K562 (cell line): ENCODE measurements at regions not wholly inside any gene's neighbourhood (a gene's known extent, or its start where the extent isn't known, plus 50 kb on each side); places are given as distances from the start of the nearest gene placed in this dataset.

Source experiments
- ATAC-seq: fragments of 200-7000 bp; cut with Tn5 transposase; 3 replicates; pipeline ENCODE4 v1.9.1; 2020; ENCODE audit warnings: moderate library complexity
- BruUV-seq: library from RNA; stranded (reverse); fragments of 400-500 nt; replicated peaks from 2 replicates; lab custom pipeline; 2021; lab: Mats Ljungman, UMichigan
- CTCF ChIA-PET: fragments of 300-600 bp; formaldehyde crosslinking; extraction: SDS; loops from one replicate; lab custom pipeline; 2021; ENCODE audit warnings: low intra/inter-chr PET ratio; lab: Yijun Ruan, JAX
- POLR2A ChIA-PET: fragments of 300-600, 350-650 bp; sonication (Branson Sonifier 250); formaldehyde crosslinking; extraction: SDS; loops from one replicate; lab custom pipeline; 2021; ENCODE audit warnings: antibody characterized with exemption, inconsistent platforms; lab: Yijun Ruan, JAX
- DNase-seq, 4 experiments: peaks; one replicate each; pipeline versions ENCODE4 v3.0.0 to v3.0.0-alpha.2; 2011 to 2018; ENCODE audit warnings: low spot score in 3 of 4, mixed read lengths in 3 of 4; ENCODE audit errors: extremely low read depth in 1 of 4
- FAIRE-seq: peaks from 2 replicates; lab custom pipeline; 2011; peaks lifted over from hg19 to GRCh38; lab: Jason Lieb, UNC
- H2AFZ ChIP-seq: 2 replicates; pipeline ENCODE4 v1.6.0; 2011; ENCODE audit warnings: low read depth, low read length, control low read depth, inconsistent platforms
- H3K27ac ChIP-seq: fragments of 200-600 bp; 3 replicates; pipeline ENCODE4 v1.8.0; 2011; ENCODE audit warnings: low read depth, mild to moderate bottlenecking, control low read depth, inconsistent platforms, low read length, moderate library complexity, mixed read lengths; ENCODE audit errors: extremely low read depth
- H3K27me3 ChIP-seq, 2 experiments: fragments of 300-600 bp in 1 of 2; 2 replicates in 1 of 2; 3 replicates in 1 of 2; pipeline versions ENCODE4 v1.6.0 to v1.8.0; 2011; ENCODE audit warnings: inconsistent platforms in 2 of 2, low read length in 2 of 2, mild to moderate bottlenecking in 1 of 2, mixed read lengths in 1 of 2, moderate library complexity in 1 of 2; ENCODE audit not compliant: control insufficient read depth in 2 of 2, insufficient read depth in 2 of 2
- H3K36me3 ChIP-seq: fragments of 300-600 bp; 3 replicates; pipeline ENCODE4 v1.8.0; 2011; ENCODE audit warnings: mild to moderate bottlenecking, low read length, inconsistent platforms; ENCODE audit not compliant: control insufficient read depth, insufficient read depth
- H3K4me1 ChIP-seq, 2 experiments: fragments of 200-600 bp in 1 of 2; replicated peaks in 1 of 2; 2 replicates in 1 of 2; 3 replicates in 1 of 2; pipeline versions ENCODE4 v1.5.1 to v1.8.0; 2011; ENCODE audit warnings: inconsistent platforms in 2 of 2, low read length in 2 of 2, mild to moderate bottlenecking in 1 of 2, mixed read lengths in 1 of 2, moderate library complexity in 1 of 2; ENCODE audit not compliant: control insufficient read depth in 2 of 2, insufficient read depth in 2 of 2
- H3K4me2 ChIP-seq: 2 replicates; pipeline ENCODE4 v1.6.1; 2011; ENCODE audit warnings: low read length, control low read depth, inconsistent platforms, mixed read lengths; ENCODE audit not compliant: insufficient read depth
- H3K4me3 ChIP-seq: fragments of 200-600 bp; sonication (generic), shearing (Covaris generic); 2 replicates; pipeline ENCODE4 v1.5.1; 2016; ENCODE audit warnings: control low read depth, inconsistent platforms
- H3K79me2 ChIP-seq: fragments of 200-600 bp; 3 replicates; pipeline ENCODE4 v1.8.0; 2011; ENCODE audit warnings: low read length, inconsistent platforms; ENCODE audit not compliant: control insufficient read depth, insufficient read depth
- H3K9ac ChIP-seq, 2 experiments: 2 replicates each; pipeline versions ENCODE4 v1.6.0 to v1.6.1; 2011; ENCODE audit warnings: low read depth in 2 of 2, low read length in 2 of 2, control low read depth in 1 of 2, inconsistent platforms in 1 of 2, mild to moderate bottlenecking in 1 of 2, mixed read lengths in 1 of 2; ENCODE audit not compliant: insufficient read depth in 1 of 2
- H3K9me1 ChIP-seq: one replicate; pipeline ENCODE4 v1.6.0; 2011; ENCODE audit warnings: inconsistent platforms, mild to moderate bottlenecking, low read length, moderate library complexity; ENCODE audit not compliant: control insufficient read depth, insufficient read depth
- H3K9me3 ChIP-seq: replicated peaks from 2 replicates; pipeline ENCODE4 v1.5.1; 2011; ENCODE audit warnings: low read depth, low read length, inconsistent platforms; ENCODE audit not compliant: control insufficient read depth, insufficient read depth
- H4K20me1 ChIP-seq: replicated peaks from 2 replicates; pipeline ENCODE4 v1.6.1; 2011; ENCODE audit warnings: low read length, inconsistent platforms, mixed read lengths; ENCODE audit not compliant: control insufficient read depth, insufficient read depth
- BACH1 ChIP-seq: fragments of 200-800 bp; sonication (Bioruptor generic); IDR thresholded peaks from 2 replicates; pipeline ENCODE4 v1.6.1; 2016; ENCODE audit warnings: missing genetic modification characterization, missing compliant biosample characterization
- DIDO1 ChIP-seq: fragments of 450-650 bp; IDR thresholded peaks from 2 replicates; pipeline ENCODE4 v1.6.1; 2016; ENCODE audit warnings: low read depth, missing biosample characterization, missing genetic modification characterization
- DPF2 ChIP-seq: fragments of 450-650 bp; IDR thresholded peaks from 2 replicates; pipeline ENCODE4 v1.6.1; 2016
- HEY1 ChIP-seq: fragments of 250-450 bp; sonication (Bioruptor Pico); IDR thresholded peaks from 2 replicates; pipeline ENCODE4 v1.5.0; 2020; ENCODE audit warnings: mild to moderate bottlenecking, moderate library complexity, borderline replicate concordance
- KAT2B ChIP-seq: IDR thresholded peaks from one replicate; pipeline ENCODE4 v1.6.1; 2012; ENCODE audit warnings: low read depth, mild to moderate bottlenecking, control low read depth, inconsistent platforms, low read length, moderate library complexity
- UBTF ChIP-seq, 2 experiments: IDR thresholded peaks; 2 replicates each; pipeline ENCODE4 v1.6.1; 2012; ENCODE audit warnings: improper control_type of control experiment in 2 of 2, low read depth in 2 of 2, low read length in 2 of 2, borderline replicate concordance in 1 of 2
- ZNF212 ChIP-seq: fragments of 450-650 bp; formaldehyde crosslinking; IDR thresholded peaks from 2 replicates; pipeline ENCODE4 v1.4.0; 2020; ENCODE audit warnings: mild to moderate bottlenecking
- ZNF384 ChIP-seq: IDR thresholded peaks from 2 replicates; pipeline ENCODE4 v1.6.1; 2012; ENCODE audit warnings: low read depth, low read length, improper control_type of control experiment
- ZNF586 ChIP-seq: fragments of 450-650 bp; formaldehyde crosslinking; conservative IDR thresholded peaks from 2 replicates; pipeline ENCODE4 v1.4.0; 2020; ENCODE audit warnings: mild to moderate bottlenecking, moderate library complexity
- WGBS: fragments of 100-300 bp; shearing (Covaris generic); methylation state at CpG from one replicate; pipeline ENCODE4 v1.1.6; 2016; ENCODE audit warnings: low coverage, mixed read lengths; ENCODE audit not compliant: insufficient coverage; ENCODE audit errors: missing lambda C conversion rate; 5-methylcytosine and 5-hydroxymethylcytosine counted together
- in situ Hi-C: fragments of 300-500 bp; cut with MboI; formaldehyde crosslinking; loops from 4 replicates; pipeline ENCODE4 v1.15.0; 2018; ENCODE audit warnings: inconsistent platforms, mixed read lengths
- intact Hi-C: fragments of 100-400 bp; cut with micrococcal nuclease; formaldehyde crosslinking; loops from 2 replicates; pipeline ENCODE4 v1.14.2; 2022

DNA sequence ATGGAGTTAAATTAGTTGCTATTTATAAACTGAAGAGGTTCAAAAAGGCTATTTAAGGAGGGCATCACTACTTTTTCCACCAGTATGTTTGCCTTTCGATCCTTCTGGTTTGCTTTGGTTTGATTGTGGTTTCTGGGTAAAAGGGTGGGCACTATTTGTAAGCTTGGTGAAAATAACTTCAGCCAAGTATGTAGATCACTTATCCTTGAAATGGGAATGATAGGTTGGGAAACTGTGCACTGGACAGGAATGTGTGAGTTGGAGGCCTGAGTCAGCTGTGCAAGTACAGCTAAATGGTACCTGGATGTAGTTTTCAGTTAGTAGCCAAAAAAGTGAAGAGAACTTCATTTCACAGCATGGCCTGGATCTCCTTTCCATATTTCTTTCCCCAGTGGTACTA, 466.2 kb downstream of the ENC1 start:
- H3K9me1 ChIP-seq, result no peaks in the 10 kb centered on the region
- H3K4me1 ChIP-seq, result no peaks in the 10 kb centered on the region; a peak in 1 of 5 replicates
- ChIA-PET POLR2A (no interaction called here), CTCF (no interaction called here)
- H2AFZ ChIP-seq, result no peak overlapping the region
- H3K36me3 ChIP-seq, result no peaks in the 10 kb centered on the region
- no peaks in the 10 kb centered on the region for H4K20me1 ChIP-seq
- no peak overlapping the region for H3K4me3 ChIP-seq
- H3K9ac ChIP-seq, result no peak overlapping the region
- FAIRE-seq, result no peak
- H3K9me3 ChIP-seq, result no peaks in the 10 kb centered on the region
- no peaks in the 10 kb centered on the region for H3K79me2 ChIP-seq
- intact Hi-C loops, result no loop called here
- 0% methylated on average over 1 of the region's 1 CpG for WGBS
- H3K27ac ChIP-seq, result no peak overlapping the region
- BruUV-seq, result no TSS peak
- H3K4me2 ChIP-seq, result no peak overlapping the region
- no peak for ATAC-seq
- H3K27me3 ChIP-seq, result peaks cover 0 to 9% of the 10 kb centered on the region in 2 experiments; a peak in 1 of 5 replicates
- no peak for DNase-seq
- in situ Hi-C loops, result no loop called here
- TF ChIP-seq UBTF (IDR thresholded peaks at IDR 0.05; ENCODE audit: borderline replicate concordance in 1 of 2, low read depth in 2 of 2, low read length in 2 of 2) (no peak), ZNF586 (CRISPR knock-in tag) (no peak)

- H3K27me3 ChIP-seq, result peaks cover under 1 to 9% of the 10 kb centered on the region in 2 experiments; a peak in 1 of 5 replicates
- H2AFZ ChIP-seq, result no peak overlapping the region
- no peaks in the 10 kb centered on the region for H3K9me1 ChIP-seq
- CTCF ChIA-PET, result no interaction called here
- H3K4me1 ChIP-seq, result no peaks in the 10 kb centered on the region; a peak in 1 of 5 replicates
- no peaks in the 10 kb centered on the region for H3K9me3 ChIP-seq
- no peaks in the 10 kb centered on the region for H4K20me1 ChIP-seq
- no peak overlapping the region for H3K4me3 ChIP-seq
- FAIRE-seq, result no peak
- no peak overlapping the region for H3K27ac ChIP-seq
- TF ChIP-seq KAT2B (no peak), DIDO1 (tag) (no peak), ZNF384 (no peak), HEY1 (CRISPR knock-in tag) (no peak), BACH1 (tag) (no peak), DPF2 (no peak), ZNF212 (CRISPR knock-in tag) (no peak)
- no peak for ATAC-seq
- H3K36me3 ChIP-seq, result no peaks in the 10 kb centered on the region
- whole genome bisulfite sequencing, result 2% methylated on average over 7 of the region's 7 CpGs
- BruUV-seq, result no TSS peak
- in situ Hi-C loops, result no loop called here
- no peak overlapping the region for H3K9ac ChIP-seq
- POLR2A ChIA-PET, result no interaction called here
- intact Hi-C loops, result no loop called here
- DNase-seq, result no peak
- H3K4me2 ChIP-seq, result no peak overlapping the region
- no peaks in the 10 kb centered on the region for H3K79me2 ChIP-seq
These were observed 466.9 kb downstream of the ENC1 start for GRCh38 chr5:74173665-74174064.
